Ovary (tissue), 3 donors: ENCODE measurements at regions not wholly inside any gene's neighbourhood (a gene's known extent, or its start where the extent isn't known, plus 50 kb on each side); places are given as distances from the start of the nearest gene placed in this dataset.

Experiments
- CTCF ChIP-seq, 3 donors: fragments of 450-650 bp in 2 of 3; fragments of 200-600 bp in 1 of 3; IDR thresholded peaks; one replicate each; pipeline versions ENCODE4 v1.5.1 to v1.8.0; 2016 to 2022; ENCODE audit warnings: antibody characterized with exemption in 3 of 3, mild to moderate bottlenecking in 1 of 3
- EP300 ChIP-seq: sonication (generic); formaldehyde crosslinking; IDR thresholded peaks from one replicate; pipeline ENCODE4 v1.6.1; 2017; ENCODE audit warnings: antibody characterized with exemption
- donor health status: DM: no; HTN: no; CAD: no.

DNA sequence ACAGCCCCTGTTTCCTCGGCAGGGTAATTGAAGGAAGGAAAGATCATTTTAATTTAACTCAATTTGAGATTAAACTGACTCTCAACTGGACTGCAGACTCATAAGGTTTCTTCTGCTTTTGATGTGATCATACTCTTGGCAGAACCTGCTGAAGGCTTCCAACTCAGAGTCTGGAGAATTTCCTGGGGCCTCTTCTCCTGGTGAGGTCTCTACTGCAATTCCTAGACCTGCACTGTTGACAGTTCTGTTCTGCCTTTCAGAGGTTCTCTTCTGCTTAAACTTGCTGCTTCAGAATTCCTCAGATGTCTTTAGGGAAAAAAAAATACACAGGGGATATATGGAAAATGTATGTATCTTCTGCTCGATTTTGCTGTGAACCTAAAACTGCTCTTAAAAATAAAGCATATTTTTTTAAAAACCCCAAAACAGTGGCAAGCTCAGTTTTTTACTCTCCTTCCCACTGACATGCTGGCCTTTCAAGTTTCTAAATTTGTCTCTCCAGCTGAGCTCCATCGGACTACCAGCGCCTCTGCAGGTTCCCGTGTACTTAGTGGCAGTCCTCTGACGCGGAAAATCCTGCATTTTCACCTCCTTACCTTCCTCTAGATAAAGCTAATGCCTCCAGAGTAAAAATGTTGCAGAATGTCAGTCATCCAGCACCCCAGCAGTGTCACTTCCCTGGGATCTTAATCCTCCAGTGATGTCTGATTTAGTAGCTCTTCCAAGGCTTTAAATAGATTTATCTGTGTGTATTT is 733.5 kb upstream of the SGCG start:
- TF ChIP-seq CTCF (IDR thresholded peaks at IDR 0.05) (no peak), EP300 (no peak)
